ENCODE measurements at regions not wholly inside any gene's neighbourhood (a gene's known extent, or its start where the extent isn't known, plus 50 kb on each side); places are given as distances from the start of the nearest gene placed in this dataset.
"Not testable (repeated sequence)": the region's sequence is repeated elsewhere in the genome, so short reads cannot be mapped to it uniquely, and the experiment has no call there.

DNA sequence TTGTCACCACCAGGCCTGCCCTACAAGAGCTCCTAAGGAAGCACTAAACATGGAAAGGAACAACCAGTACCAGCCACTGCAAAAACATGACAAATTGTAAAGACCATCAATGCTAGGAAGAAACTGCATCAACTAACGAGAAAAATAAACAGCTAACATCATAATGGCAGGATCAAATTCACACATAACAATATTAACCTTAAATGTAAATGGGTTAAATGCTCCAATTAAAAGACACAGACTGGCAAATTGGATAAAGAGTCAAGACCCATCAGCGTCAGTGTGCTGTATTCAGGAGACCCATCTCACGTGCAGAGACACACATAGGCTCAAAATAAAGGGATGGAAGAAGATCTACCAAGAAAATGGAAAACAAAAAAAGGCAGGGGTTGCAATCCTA, 77.0 kb upstream of the SAMSN1 start:
- not testable (repeated sequence) for TF ChIP-seq POLR2AphosphoS5, POLR2A, TAF1 (IDR thresholded peaks at IDR 0.05; ENCODE audit: low read depth, low read length)

All from GM12891 (cell line).